ENCODE measurements at regions not wholly inside any gene's neighbourhood (a gene's known extent, or its start where the extent isn't known, plus 50 kb on each side); places are given as distances from the start of the nearest gene placed in this dataset.

- TF ChIP-seq CTCF (IDR thresholded peaks at IDR 0.05): no peak
- no peak for TF ChIP-seq POLR2A (IDR thresholded peaks at IDR 0.05)
Measured at GRCh38 chr14:55912344-55912743, 205.9 kb upstream of the PELI2 start.

Measured in uterus (tissue), 2 donors.